GM19455 (cell line): ENCODE measurements at regions not wholly inside any gene's neighbourhood (a gene's known extent, or its start where the extent isn't known, plus 50 kb on each side); places are given as distances from the start of the nearest gene placed in this dataset.
"Not testable (repeated sequence)": the region's sequence is repeated elsewhere in the genome, so short reads cannot be mapped to it uniquely, and the experiment has no call there.

Experiments used
- ATAC-seq: cut with Tn5 transposase; IDR thresholded peaks from one replicate; pipeline ENCODE4 v1.9.1; 2021; ENCODE audit not compliant: unreplicated experiment

DNA sequence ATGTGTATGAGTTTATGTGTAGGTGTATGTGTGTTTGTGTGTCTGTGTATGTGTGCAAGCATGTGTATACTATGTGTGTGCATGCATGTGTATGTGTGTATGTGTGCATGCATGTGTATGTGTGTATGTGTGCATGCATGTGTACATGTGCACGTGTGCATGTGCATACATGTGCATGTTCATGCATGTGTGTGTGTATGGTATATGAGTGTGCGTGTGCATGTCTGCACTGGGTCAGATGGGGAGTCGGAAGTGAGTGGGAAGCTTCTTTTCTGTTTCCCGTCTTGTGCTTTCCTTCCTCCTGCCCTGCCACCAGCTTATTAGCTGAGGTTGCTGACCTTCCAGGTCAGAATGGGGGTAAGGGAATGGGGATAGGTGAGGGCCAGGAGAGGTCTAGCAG is 174.7 kb downstream of the MAP2K4 start:
- ATAC-seq = no peak

DNA sequence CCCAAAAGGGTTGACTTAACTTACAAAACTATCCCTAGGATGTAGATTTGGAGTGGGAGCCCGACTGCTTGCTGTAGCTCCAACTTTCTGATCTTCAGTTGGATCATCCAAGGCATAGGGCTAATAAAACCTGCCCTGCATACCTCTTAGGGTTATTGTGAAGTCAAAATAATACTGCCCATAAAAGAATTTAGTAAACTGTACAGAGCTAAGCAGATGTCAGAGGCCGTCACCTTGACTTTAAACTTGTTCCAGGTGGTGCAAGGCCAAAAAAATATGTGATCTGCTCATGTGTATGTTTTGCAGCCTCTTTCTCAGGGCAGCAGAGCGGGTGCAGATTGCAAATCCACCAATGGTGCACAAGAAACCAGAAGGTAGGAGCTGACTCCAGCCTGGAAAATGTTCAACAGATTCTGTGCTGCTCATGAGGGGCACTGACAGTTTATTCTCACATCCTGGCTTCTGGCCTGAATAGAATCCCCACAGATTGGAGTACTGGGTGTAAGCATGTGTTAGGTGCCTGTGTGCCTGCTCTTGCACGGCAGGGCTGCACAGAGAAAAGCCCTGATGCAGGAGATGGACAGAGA is 180.7 kb downstream of the MAP2K4 start:
- no peak for ATAC-seq

DNA sequence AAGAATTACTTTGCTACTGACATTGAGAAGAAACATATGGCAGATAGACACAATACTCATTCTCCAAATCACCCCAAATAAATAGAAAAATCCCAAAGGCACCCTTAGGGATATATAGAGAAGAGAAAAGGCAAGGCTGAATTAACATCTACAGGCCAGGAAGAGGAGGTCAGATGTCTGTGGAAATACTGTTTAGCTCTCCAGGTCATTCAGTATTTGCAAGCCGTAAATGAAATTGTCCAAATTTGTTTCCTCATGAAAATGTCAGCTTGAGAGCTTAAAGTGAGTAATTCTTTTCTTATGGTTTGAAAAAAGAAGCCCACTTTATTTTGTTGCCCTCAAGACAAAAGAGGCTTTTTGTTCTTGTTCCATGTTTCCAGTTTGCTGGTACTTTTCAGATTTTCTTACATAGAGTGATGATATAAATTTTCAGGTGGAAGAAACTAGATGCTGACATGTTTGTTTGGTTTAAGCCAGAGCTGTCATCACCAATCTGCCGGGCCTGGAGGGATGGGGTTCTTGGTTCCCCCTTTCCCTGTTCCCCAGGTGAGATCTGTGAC is 189.0 kb downstream of the MAP2K4 start:
- ATAC-seq = no peak

DNA sequence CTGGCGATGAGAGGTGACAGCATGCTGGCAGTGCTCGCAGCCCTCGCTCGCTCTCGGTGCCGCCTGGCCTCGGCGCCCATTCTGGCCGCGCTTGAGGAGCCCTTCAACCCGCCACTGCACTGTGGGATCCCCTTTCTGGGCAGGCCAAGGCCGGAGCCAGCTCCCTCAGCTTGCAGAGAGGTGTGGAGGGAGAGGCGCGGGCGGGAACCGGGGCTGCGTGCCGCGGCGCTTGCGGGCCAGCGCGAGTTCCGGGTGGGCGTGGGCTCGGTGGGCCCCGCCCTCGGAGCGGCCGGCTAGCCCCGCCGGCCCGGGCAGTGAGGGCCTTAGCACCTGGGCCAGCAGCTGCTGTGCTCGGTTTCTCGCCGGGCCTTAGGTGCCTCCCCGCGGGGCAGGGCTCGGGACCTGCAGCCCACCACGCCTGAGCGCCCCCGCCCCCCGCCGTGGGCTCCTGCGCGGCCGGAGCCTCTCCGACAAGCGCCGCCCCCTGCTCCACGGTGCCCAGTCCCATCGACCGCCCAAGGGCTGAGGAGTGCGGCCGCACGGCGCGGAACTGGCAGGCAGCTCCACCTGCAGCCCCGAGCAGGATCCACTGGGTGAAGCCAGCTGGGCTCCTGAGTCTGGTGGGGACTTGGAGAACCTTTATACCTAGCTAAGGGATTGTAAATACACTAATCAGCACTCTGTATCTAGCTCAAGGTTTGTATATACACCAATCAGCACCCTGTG is 200.2 kb downstream of the MAP2K4 start:
- not testable (repeated sequence) for ATAC-seq

DNA sequence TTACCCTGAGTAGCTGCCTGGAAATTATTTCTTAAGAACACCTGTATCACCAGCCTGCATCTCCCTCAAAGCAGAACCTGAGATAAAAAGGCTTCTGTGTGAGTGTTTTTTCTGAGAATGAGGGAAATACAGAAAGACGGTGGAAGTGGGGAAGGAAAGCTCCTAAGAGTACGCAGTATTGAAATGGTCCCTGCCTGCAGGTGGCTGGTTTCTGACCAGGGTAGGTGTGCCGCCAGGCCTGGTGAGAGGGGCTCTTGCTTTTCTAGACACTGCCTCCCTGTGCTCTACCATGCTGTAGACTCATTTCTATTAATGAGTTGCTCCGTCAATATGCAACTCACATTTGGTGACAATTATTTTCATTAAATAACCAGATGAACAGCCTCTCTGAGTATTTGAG is 201.7 kb downstream of the MAP2K4 start:
- ATAC-seq = no peak

DNA sequence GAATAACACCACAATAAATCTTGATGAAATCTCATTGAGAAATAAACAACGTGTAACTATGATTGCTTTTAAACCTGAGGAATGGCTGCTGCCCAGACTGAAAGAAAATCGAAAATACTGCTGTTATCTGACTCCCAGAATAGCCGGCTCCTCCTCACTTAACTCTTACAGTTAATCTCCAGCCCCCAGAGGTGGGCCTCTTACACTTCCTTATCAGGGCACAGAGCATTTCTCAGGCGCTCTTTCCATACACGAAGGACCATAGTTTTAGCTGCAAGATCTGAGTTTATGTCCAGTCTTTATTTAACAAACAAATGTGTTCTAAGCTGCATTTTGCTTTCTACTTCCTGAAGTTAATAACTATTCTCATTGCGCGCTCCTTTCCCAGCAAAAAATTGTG is 206.9 kb downstream of the MAP2K4 start:
- no peak for ATAC-seq

DNA sequence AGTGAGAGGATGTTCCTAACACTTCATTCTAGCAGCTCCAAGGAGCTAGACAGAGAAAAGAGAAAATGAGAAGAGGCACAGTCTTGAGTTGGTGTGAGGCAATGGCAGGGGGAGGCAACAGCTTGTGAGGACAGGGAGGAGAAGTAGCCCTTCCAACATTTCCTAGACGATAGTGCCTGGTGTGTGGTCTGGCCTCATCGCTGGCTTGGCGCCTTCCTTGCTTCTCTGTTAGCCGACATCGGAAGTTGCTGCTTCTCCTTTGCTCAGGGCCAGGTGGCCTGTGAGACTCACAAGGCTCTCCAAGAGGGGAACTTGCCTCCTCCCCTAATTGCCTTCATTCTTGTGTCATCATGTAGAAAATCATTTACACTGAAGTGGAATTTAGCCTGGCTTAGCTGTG is 208.7 kb downstream of the MAP2K4 start:
- no peak for ATAC-seq

DNA sequence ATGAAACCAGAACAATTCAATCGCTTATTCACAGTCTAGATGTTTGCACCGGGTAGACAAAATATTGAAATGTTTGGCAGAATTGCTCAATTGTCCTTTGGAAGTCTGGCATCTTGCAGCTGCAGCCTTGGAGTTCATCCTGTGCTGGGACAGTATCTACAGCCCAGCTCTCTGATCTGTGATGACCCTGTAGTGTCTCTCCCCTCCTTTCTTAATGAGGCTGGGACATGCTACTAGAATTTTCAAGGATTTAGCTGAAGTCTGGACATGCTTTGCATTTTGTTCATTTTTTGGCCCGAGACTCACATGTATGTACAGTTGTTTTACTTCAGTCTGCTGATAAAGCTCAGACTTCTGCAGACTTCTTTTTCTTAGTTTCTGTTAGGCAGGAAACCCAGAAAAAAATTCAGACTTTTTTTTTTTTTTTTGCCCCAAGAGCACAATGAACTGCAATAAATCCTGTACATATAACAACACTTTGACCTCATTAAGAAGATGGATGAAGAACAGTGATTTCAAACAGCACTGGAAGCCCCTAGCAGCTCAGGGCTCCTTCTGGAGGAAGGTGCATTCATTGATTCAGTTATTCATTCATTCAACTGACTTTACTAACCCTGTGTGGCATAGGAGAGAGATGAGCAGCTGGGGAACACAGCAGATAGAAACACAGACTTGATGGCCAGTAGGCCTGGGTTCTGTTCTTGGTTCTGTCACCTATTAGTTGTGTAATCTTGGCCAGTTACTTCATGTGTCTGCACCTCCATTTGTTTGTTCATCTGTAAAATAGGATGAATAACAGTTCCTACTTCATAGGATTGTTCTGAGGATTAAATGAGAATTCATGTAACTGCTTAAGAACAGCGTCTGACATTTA is 210.0 kb downstream of the MAP2K4 start:
- no peak for ATAC-seq

DNA sequence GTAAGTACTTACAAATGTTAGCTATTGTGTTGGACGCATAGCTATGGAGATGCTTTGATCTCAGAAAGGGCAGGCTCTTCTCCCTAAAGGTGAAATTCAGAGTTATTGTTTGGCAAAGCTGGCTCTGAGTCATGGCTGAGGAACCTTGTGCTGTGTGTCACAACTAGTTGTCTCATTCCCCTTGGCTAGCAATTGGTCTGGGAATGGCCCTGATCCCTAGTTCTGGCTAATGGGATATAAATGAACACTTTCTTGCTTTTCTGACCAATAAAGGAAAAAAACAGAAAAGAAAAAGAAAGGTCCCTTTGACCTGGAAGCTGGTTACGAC is 210.6 kb downstream of the MAP2K4 start:
- ATAC-seq = no peak

DNA sequence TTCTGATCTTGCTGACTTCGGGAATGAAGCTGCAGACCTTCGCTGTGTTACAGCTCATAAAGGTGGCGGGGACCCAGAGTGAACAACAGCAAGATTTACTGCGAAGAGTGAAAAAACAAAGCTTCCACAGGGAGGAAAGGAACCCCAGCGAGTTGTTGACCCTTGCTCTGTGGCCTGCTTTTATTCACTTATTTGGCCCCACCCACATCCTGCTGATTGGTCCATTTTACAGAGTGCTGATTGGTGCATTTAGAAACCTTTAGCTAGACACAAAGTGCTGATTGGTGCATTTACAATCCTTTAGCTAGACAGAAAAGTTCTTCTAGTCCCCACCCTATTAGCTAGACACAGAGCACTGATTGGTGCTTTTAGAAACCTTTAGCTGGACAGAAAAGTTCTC is 218.3 kb downstream of the MAP2K4 start:
- ATAC-seq = not testable (repeated sequence)

DNA sequence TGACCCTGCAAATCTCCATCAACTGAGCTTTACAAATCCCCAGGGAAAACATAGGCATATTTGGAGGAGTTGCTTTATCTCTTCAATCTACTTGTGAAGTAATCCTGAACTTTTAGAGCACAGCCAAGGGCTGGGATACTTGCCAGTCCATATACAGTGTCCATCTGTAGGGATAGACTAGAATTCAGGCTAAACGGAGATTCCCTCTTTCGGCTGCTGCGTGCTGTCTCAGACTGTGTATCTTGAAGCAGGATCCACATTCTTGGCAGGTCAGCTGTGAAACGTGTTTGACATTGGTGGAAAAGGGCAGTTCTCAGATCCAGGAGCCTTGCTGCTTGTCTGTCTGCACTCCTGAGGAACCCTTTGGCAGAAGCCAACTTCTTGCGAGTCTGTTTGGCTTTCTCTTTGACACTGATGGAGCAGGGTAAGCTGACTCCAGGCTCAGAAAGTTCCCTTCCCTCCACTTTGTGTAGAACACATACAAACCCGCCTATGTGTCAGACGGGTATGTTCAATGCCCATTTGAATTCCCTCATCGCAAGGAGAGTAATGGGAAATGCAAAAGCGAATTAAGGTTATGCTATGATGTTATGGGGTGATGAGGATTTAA is 221.8 kb downstream of the MAP2K4 start:
- ATAC-seq = no peak

DNA sequence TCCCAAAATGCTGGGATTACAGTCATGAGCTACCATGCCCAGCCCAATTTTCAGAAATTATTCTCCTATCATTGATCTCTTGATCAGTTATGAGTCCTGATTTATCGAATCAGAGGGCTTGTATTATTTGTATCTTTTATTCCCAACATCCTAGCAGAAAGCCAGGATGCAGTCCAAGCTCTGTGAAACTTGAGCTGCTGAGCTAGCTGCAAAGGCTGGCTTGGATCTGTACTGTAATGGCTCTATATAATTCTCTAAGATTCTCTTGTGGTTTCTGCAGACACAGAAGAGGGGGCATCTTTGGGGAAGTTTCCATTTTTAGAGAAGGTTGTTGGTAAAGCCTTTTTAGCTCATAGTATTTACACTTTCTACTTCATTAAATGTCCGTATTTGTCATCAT is 227.1 kb downstream of the MAP2K4 start:
- ATAC-seq = no peak

DNA sequence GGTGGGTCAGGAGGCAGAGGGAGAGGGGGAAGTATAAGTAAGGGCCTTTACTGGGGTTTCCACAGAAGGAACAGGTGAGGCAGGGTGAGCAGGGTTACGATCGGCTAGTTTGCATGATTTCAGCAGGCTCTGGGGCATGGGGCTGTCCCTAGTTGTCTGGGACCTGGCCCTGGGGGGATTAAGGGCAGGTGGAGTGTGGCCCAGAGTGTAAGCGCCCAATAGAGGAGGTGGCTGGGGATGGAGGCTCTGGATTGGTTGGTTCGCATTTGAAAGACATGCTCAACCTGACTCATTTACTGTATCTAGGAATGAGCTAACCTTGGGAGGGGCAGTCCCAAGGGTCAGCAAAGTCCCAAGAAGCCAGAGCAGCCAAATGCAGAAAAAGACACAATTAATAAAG is 230.3 kb downstream of the MAP2K4 start:
- no peak for ATAC-seq

DNA sequence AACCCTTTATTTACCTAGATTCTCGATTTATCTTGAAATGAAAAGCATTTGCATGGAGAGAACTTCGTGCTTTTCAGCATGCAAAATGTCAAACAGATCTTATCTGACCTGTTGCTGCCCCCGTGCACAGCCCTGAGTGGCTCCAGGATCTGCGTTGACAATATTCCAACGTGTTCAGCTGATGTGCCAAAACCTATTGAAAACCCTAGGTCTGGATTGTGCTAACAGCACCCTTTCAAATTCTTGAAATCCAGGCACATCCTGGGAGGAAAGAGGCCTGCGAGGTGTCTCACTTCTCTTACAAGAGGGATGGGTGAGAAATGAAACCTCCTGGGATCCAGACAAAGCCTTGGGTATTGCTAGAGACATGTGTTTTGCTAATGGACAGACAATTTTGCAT is 231.8 kb downstream of the MAP2K4 start:
- ATAC-seq = no peak

DNA sequence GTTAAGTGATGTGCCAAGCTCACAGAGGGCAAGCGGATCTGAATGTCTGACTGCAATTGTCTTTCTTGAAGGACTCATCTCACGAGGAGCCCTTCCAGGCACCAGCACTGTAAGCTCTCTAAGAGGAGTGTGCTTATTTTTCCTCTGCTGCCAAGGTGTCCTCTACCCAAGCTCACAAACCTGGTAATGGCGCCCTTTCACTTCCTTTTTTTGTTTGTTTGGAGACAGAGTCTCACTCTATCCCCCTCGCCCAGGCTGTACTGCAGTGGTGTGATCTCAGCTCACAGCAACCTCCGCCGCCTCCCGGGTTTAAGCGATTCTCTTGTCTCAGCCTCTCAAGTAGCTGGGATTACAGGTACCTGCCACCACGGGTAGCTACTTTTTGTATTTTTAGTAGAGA is 233.8 kb downstream of the MAP2K4 start:
- no peak for ATAC-seq

DNA sequence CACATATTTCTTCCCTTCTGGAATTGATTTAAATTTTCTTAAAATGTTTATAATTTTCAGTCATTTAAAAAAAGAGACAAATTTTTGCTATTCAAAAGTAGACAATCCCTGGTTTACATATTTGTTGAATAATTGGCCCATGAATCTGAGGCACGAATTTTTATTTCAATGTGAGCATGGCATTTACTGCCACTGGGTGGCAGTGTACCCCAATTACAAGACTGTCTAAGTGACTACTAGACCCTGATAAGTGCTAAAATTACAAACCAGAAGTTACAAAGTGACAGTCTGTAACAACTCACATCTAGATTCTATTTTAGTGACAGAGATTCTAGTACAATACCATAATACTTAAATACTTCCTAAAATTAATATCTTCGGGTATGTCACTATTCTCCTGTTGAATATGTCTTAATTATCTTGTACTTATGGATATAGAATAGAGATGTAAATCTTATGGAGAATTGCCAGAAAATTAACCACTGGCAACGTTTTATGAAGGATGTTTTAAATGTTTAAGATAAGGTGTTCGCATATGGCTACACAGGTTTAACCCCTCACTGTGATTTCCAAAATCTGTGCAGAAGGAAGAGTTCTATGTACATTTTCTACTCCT is 235.8 kb downstream of the MAP2K4 start:
- no peak for ATAC-seq

DNA sequence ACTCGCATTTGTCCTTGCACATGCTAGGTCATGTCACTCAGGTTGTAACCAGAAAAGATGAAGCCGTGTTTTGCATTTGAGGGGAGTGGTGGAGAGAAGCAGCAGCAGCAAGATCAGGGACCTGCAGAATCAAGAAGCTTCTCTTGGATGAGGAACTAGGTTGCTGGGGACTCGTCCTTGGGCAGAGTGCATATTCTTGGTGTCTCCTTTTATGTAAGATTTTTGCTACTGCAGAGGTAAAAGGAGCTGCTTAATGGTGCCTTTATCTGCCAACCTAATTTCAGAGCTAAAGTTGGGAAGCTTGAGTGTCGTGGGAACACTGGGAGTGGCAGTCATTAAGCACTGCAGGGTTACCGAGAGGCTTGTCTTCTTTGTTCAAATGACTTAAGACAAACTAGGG is 236.5 kb downstream of the MAP2K4 start:
- no peak for ATAC-seq

DNA sequence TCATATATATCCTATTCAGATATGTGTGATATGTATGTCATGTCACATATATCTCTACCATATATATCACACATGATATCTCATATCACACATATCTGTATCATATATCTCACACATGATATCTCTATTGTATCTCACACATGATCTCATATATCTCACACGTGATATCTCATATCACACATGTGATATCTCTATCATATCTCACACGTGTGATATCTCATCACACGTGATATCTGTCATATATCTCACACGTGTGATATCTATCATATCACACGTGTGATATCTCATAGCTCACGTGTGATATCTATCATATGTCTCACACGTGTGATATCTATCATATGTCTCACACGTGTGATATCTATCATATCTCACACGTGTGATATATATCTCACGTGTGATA is 240.7 kb downstream of the MAP2K4 start:
- no peak for ATAC-seq

DNA sequence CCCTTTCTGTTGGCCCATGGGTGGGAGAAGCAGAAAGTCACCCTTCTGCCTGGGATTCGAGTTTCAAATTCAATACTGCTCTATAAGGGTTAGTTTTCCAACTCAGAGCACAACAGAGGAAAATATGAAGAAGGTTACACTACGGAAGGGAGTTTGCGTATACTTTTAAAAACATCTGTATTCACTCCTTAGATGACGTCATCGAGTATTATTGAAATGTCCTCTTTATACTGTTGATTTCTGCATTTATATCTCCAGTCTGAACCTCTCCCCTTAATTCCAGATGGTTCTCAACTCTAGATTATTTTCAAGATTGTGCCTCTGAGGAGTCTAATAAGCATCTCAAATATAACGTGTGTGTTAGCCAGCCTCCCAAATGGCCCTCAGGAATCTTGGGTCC is 249.1 kb downstream of the MAP2K4 start:
- ATAC-seq = no peak

DNA sequence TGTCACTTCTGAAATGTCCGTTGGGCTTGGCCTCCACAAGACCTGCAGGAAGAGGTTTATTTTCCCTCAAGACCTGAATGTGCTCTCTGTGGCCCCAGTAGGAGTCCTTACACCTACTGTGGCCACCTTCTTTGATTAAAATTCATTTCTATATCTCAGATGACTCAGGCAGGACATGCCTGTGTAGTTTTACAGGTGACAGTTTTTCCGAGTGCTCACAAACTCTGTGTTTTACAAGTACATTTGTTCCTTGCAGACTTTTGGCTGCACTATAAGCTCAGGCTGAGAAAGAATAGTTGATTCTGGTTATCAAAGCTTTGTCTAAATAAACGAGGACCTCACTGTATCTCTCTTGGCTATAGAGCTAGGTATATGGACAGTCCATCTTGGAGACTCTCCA is 257.1 kb downstream of the MAP2K4 start:
- no peak for ATAC-seq

DNA sequence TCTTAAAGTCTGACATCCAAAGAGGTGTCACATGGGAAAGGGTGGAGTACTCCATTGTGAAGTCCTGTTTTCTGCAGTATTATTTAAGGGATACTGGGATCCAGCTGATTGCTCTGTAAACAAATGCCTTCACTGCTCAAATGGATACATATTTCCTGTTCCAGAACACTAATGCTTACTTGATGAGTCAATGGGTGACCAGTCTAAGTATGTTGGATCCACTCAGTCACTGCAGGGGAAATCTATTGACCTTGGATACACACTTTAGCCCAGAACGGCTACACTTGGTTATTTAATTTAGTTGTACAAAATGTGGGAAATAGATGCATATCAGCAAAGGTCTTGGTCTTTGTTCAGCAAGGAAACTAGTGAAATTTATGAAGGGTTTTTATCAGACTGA is 261.4 kb downstream of the MAP2K4 start:
- no peak for ATAC-seq
